Coronary artery (tissue), 2 donors: ENCODE measurements at regions not wholly inside any gene's neighbourhood (a gene's known extent, or its start where the extent isn't known, plus 50 kb on each side); places are given as distances from the start of the nearest gene placed in this dataset.

ENCODE experiments used
- DNase-seq: peaks from one replicate; pipeline ENCODE4 v3.0.0-alpha.2; 2017; ENCODE audit warnings: low spot score
- H3K27ac ChIP-seq, 2 donors: fragments of 200-600 bp; sonication (generic); one replicate each; pipeline ENCODE4 v1.5.1; 2016 to 2019
- H3K4me3 ChIP-seq: fragments of 200-600 bp; sonication (generic); 2 replicates; pipeline ENCODE4 v1.5.1; 2016; ENCODE audit warnings: mild to moderate bottlenecking, moderate library complexity
- TF ChIP-seq, protein P1 (sequence below): fragments of 200-600 bp; sonication (generic); IDR thresholded peaks from one replicate; pipeline ENCODE4 v1.5.1; 2019; ENCODE audit warnings: antibody characterized with exemption

- TF ChIP-seq, protein P1, sequence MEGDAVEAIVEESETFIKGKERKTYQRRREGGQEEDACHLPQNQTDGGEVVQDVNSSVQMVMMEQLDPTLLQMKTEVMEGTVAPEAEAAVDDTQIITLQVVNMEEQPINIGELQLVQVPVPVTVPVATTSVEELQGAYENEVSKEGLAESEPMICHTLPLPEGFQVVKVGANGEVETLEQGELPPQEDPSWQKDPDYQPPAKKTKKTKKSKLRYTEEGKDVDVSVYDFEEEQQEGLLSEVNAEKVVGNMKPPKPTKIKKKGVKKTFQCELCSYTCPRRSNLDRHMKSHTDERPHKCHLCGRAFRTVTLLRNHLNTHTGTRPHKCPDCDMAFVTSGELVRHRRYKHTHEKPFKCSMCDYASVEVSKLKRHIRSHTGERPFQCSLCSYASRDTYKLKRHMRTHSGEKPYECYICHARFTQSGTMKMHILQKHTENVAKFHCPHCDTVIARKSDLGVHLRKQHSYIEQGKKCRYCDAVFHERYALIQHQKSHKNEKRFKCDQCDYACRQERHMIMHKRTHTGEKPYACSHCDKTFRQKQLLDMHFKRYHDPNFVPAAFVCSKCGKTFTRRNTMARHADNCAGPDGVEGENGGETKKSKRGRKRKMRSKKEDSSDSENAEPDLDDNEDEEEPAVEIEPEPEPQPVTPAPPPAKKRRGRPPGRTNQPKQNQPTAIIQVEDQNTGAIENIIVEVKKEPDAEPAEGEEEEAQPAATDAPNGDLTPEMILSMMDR: no peak
Observed at GRCh38 chr10:81280497-81281479, 594.2 kb upstream of the NRG3 start.

GRCh38 chr10:81288544-81288943, 586.5 kb upstream of the NRG3 start:
- Histone ChIP-seq H3K4me3 (no peak overlapping the region), H3K27ac (no peak overlapping the region)
- TF ChIP-seq, protein P1: no peak
- no peak for DNase-seq

More at GRCh38 chr10:81280497-81281479, 594.2 kb upstream of the NRG3 start:
- no peak overlapping the region for H3K27ac ChIP-seq
- no peak for DNase-seq
- H3K4me3 ChIP-seq: no peak overlapping the region

- H3K27ac ChIP-seq: no peak overlapping the region
- DNase-seq: no peak
- H3K4me3 ChIP-seq: no peak overlapping the region
- TF ChIP-seq, protein P1: no peak
Observed at GRCh38 chr10:81297292-81297691, 577.7 kb upstream of the NRG3 start.

GRCh38 chr10:81303656-81304055, 571.3 kb upstream of the NRG3 start:
- Histone ChIP-seq H3K27ac (no peak overlapping the region), H3K4me3 (no peak overlapping the region)
- TF ChIP-seq, protein P1: no peak
- no peak for DNase-seq

DNA sequence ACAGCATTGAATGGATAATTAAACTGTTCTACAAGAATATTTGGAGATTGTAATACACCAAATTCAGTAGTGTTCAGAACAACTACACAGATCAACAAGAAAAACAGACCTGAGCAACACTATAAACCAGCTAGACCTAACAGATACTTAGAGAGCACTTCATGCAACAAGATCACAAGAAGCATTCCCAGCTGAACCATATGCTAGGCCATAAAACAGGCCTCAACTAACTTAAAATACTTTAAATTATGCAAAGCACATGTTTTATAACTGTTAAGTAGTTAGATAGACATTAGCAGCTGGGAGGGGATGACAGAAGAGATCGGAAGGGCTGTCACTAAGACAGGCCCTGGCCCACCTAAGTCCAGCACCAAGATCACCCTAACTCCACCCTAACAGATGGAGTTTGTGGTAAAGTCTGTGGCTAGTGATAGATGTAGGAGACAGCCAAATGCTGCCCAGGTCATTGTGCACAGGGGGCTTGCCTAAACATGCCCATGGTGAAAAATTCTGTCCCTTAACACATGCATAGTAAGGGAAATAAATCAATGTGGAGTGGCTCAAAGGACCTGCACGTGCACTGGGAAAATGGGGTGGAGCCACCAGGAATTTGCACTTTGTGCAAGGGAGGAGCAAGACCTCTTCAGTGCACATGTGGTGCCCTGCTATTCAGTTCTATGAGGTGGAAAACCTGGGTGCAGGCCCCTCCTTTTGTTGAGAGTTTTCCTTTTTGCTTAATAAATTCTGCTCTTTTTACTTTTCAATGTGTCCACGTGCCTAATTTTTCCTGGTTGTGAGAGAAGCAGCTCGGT, 567.8 kb upstream of the NRG3 start:
- H3K27ac ChIP-seq: no peak overlapping the region
- H3K4me3 ChIP-seq: no peak overlapping the region
- TF ChIP-seq, protein P1: no peak
- DNase-seq: no peak

GRCh38 chr10:81309041-81309552, 565.9 kb upstream of the NRG3 start:
- no peak overlapping the region for H3K27ac ChIP-seq
- no peak overlapping the region for H3K4me3 ChIP-seq
- no peak for DNase-seq
- TF ChIP-seq, protein P1: no peak
